HG02852 (cell line): ENCODE measurements at regions not wholly inside any gene's neighbourhood (a gene's known extent, or its start where the extent isn't known, plus 50 kb on each side); places are given as distances from the start of the nearest gene placed in this dataset.

Experiments
- ATAC-seq: cut with Tn5 transposase; IDR thresholded peaks from one replicate; pipeline ENCODE4 v1.9.1; 2021; ENCODE audit warnings: mild to moderate bottlenecking, moderate library complexity; ENCODE audit not compliant: unreplicated experiment

DNA sequence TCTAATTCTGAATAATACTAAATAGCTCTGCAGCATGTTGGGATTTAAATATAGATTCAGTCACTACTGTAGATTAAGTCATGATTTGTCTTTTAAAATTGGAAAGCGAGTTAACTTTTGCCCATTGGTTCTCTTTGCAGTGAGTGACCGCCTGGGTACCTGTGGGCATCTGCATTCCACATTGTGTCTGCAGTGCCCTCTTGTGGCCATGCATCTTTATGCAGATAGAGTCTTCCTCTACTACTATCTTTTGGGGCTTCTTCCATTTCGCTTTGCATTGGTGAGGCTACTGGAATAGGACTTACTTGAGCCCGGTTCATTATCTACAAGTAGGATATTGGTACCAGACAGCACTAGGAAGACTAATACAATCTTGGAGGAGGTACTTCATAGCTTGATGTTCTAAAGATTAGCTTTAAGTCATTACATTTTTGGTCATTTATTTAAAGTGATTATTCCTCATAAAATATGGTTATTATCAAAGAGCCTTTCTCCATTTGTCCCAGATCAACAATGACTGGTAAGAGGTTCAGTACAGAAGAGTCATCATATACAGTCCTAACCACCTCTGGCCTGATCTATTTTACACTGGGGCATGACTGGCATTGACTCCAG, 203.0 kb downstream of the SOCS6 start:
- peak; percentile 87 for ATAC-seq

DNA sequence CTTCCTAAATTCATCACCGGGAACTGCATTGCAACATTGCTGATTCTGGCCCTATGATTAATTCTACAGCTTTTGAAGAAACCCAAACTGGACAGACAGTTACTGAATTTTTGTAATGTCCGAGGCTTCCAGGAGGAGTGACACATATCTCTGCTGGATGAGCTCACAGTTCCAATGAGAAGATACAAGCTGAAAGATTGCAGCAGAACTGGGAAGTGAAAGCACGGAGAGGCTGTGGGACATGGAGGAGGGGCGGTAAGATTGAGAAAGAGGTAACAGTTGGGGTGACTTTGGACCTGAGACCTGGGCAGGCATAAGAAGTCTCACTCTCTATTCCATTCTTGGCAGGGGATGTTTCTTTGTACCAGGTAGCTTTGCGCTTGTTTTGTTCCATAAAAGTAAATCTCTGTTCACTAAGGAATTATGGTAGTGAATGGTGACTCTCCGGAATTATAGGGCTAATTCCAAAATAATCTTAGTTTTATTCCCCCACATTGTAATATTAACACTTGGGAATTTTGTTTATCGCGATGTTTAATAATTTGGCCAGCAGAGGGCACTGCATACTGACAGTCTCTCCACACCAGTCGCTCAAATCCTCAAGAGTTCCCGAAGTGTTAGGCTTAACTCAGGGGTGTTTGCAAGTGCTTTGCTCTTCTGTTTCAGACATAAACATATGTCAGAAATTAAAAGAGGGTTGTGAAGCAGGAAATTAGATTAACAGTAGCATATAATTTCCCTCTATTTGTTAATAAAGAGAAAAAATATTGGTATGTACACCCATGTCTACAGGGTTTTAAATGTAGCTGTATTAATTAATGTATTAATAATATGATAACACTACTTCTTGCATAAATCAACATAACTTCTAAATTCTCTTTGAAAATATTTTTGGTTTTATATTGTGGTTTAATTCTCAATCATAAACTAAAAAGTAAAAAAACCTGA, 201.4 kb downstream of the SOCS6 start:
- peak; percentile 55 for ATAC-seq

DNA sequence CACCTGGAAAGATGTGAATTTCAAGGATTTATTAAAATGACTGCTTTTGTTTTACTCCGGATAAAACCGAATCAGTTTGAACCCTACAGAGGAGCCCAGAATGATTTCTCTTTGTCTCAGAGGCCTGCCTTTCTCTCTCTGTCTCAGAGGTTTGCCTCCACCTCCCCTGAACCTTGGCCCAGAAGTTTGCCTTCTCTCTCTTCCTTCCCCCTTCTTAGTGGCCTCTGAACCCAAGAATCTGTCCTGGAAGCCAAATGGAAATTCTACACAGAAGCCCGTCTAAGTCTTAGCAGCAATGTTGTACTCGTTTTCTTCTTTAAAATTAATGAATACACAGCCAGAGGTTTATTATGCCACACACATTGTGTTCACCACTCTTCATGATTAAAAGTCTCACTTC, 200.7 kb downstream of the SOCS6 start:
- no peak for ATAC-seq

DNA sequence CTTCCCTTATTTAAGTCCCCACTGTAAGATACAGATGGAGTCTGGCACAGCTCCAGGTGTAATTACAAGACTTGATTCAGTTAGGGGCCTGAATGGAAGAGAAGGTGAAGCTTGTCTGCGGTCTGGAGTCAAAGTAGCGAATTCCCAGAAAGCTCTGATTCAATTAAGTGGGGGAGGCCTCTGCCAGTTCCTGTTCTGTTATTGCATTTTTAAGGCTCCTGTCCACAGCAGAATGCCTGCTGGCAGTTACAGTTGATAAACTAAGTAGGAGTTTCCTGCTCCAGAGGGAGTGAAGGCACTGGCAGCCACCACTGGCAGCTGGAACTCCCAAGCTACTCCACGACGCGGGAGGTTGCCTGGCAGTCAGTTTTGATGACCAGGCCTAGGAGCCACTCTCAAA, 181.1 kb downstream of the SOCS6 start:
- ATAC-seq = no peak

DNA sequence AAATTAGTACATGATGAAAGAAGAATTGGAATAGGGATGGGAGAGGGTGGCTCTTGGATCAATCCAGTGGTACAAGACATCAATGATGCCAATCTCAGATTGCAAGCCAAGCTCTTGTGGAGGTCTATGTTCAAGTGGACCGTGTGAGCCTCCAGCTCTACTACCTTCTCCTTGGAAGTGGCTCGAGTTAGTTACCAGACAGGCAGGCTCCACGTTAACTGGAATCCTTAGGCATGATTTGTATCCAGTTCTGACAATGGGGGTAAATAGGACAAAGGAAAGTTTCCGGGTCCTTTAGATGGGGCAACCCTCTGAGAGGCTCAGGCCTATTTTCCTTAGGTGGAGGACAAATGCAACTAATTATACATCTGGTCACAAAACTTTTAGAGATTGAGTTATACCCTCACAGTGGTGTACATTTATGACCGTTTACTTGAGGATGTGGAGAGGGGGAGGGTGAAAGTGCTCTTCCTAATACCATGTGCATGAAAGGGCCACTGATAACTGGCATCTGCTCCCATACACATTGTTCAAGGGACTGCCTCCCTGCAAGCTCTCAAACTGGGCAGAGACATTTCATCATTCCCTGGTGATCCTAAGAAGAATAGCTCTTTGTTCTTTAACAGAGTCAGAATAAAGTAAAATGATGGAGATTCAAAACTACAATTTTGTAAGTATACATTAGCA, 180.2 kb downstream of the SOCS6 start:
- no peak for ATAC-seq

DNA sequence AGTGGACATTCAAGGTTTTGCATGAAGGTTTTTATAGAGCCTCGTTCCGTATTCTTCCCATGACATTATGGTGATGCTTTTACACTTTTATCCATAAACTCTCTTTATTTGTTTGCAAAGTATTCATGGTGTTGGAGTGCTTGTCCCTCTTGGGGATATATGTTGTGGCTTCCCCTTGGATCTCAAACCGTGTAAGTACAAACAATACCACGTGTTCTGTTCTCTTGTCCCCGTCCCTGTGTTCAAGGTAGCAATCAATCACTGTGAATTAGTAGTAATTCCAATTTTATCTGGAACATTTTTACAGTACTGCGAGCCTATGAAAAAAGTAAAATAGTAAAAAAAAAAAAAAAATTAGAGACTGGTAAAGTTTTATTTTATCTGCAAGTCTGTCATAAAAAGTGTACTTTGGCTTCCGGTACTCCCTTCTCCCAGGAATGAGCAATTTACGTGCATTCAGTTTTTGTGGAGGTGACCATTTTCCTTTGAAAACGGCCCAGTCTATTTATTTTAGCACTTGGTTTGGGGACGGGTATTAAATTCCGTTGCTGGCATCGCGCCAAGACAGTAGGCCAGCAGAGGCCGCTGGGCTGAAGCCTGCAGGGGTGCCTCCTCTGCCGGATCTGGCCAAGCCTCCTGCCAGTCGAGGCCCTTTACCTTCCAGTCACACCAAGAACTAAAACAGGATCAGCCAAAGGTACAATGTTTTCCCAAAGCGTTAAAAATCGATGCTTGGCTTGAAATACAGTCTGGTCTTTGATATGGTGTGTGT, 175.7 kb downstream of the SOCS6 start:
- ATAC-seq = no peak

DNA sequence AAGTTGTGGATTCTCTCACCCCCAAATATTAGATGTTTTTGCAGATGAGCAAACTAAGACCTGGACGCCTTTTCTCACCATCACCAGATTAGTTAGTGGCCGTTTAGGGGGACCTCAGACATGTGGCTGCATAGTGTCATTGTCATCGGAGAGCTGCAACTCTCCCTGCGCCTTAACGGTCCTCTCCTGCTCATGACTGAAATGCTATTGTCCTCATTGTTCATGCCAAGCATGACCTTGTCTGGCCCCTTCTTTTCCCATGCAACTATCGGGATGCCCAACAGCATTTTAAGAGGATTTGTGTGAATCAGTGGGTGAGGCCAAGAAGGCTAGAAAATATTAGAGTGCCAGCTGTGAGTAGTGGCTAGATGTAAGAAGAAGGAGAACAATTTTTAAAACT, 174.2 kb downstream of the SOCS6 start:
- ATAC-seq = no peak

DNA sequence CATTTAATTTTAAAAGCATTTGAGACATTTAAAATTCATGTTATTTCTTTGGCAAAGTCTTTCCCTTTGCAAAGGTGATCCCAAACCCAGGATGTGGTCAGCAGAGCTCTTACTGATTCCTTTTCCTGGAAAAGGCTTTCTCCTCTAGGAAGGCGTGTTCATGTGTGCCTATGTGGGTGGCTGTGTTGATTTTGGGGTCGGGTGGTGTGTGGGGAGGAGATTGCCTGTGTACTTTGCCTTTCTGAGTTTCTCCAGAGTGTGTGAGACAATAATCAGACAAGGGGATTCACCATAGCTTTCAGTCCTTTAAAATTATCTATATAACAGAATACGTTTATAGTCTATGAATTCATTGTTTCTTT, 173.2 kb downstream of the SOCS6 start:
- no peak for ATAC-seq

DNA sequence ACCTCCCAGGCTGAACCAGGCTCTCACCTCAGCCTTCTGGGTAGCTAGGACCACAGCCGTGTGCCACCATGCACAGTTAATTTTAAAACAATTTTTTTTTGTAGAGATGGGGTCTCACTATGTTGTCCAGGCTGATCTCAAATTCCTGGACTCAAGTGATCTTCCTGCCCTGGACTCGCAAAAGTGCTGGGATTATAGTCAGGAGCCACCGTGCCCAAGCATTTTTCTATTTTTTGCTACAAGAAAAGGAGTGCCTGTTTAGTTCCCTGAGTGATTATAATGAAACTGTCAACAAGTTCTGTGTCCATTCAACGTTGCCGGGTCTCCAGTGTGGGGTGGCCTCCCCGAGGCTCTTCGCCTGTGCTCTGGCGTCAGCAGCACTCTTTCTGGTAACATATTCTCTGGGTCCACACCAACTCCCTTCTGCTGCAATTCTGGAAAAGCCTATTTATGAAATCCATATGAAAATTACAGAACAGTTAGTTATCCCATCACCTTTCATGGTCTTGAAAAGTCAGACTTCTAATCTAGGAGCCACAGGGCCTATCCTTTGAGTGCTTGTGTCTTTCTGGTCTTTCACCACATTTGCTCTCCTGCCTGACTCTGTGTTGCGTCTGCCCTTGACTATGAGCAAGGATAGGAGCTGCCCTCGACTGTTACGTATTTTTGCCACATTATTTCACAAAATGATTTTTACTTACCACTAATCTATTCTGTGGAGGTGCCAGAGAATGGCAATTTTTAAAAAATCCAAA, 172.7 kb downstream of the SOCS6 start:
- ATAC-seq = no peak

DNA sequence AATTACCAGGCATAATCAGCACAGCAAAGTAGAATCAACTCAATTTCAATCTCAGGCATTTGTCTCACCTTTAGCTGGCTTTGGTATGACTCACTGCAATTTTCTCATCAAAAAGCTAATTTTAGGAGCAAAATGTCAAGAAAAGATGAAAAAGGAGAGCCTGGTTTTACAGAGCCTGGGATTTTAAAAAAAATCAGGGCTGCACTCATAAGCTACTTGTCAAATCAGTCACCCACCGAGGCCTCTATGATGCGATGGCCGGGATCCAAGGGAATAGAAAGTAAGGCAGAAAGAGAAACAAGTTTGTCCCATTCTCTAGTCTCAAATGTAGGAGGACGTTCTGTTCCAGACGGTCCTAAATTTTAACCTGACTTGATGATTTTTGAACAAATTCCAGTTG, 170.9 kb downstream of the SOCS6 start:
- ATAC-seq = no peak

DNA sequence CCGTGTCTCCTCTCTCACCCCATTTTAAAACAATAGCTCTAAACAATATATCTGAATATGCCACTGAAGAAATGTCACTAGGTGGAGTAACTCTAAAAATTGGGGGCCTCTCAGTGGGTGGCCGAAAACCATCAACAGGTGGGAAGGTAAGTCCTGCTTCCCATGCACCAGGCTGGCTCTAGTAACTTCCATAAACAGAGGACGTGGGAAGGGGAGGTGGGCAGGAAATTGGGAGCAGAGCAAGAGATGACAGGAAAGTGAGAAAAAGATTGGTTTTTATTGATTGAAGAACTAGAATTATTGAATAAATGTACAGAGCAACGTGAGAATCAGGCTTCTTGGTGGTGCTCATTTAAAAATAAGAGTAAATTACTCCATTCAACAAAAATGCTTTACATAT, 170.4 kb downstream of the SOCS6 start:
- no peak for ATAC-seq

DNA sequence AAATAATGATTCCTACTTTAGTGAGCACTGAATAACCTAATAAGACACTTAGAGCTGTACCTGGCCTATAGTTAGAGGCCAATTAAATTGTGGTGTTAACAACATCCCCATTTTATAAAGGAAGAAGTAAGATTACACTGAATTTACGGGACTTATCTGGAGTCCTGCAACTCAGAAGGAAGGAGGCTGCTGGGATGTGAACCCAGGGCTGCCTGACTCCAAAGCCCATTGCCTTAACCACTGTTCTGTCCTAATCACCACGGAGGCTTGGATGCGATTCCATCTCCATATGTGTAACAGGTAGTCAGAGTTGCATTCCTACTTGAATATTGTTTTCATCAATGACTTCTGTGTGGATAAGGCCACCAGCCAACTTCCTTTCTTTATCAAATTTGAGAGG, 168.9 kb downstream of the SOCS6 start:
- no peak for ATAC-seq

DNA sequence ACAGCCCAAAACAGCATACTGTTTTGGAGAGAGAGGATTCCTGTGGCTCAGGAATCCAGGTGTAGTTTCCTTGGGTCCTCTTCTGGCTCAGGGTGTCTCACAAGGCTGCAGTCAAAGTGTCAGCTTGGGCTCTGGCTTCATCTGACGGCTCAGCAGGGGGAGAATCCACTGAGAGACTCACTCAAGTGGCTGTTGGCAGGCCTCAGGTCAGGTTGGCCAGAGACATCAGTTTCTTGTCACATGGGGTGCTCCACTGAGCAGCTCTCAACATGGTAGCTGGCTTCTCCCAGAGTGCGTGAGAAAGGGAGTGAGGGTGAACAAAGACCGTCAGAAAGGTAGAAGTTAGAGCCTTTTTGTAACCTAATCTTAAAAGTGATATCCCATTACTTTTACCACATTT, 168.4 kb downstream of the SOCS6 start:
- no peak for ATAC-seq

DNA sequence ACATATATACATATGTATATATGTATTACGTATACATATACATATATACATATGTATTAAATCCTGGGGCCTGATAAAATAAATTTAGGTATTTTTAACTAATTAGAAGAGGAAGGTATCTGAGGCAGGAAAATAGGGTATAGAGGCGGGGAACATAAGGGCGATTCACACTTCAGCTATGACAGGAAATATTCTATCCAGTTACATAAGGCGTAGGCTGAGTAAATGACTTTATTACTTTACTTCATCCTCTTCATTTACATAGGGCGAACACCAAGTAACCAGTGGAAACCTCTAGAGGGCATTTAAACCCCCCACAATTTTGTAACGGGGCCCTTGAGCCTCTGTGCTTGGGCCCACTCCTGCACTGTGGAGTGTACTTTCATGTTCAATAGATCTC, 167.5 kb downstream of the SOCS6 start:
- no peak for ATAC-seq

DNA sequence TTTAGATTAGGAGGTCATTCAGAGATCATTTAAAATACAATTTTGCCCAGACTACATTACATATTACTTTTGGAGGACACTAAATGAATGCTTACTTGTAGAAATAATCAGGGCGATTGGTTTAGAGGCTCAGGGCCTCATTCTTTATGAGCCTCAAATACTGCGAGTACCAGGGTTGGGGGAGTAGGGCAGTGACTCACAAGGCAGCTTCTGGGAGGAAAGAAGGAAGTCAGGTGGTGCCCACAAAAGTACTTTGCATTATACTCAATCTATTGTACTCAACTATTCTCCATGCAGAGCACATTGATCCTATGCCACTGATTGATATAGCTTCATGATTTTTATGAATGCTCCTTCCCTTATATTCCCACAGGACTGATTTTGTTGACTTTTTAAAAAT, 166.9 kb downstream of the SOCS6 start:
- ATAC-seq = no peak

DNA sequence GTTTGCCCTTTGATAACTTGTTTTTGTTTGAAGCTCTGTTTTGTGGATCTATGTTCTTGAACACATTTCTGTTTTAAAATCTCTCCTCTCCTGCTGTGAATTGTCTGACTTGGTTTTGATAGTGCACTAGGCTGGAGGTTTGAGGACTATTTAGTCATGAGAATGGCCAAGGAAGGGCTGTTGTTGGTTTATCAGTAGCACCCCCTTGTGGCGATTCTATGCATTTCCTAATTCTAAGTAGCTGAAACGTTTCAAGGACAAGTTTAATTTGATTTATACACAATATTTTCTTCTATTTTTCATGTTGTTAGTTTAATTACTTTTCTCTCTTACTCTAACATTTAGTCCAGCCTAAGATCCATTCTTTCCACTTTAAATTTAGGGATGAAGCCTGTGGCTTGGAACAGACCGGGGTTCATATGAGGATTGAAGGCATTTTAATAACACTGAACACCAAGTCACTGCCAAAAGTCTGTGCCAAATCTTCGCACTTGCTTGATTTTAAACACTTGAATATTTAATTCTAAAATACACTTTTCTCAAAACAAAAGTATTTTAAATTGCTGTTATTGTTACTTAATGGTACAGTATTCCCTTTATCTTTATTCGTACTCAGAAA, 166.0 kb downstream of the SOCS6 start:
- peak; percentile 75 for ATAC-seq

DNA sequence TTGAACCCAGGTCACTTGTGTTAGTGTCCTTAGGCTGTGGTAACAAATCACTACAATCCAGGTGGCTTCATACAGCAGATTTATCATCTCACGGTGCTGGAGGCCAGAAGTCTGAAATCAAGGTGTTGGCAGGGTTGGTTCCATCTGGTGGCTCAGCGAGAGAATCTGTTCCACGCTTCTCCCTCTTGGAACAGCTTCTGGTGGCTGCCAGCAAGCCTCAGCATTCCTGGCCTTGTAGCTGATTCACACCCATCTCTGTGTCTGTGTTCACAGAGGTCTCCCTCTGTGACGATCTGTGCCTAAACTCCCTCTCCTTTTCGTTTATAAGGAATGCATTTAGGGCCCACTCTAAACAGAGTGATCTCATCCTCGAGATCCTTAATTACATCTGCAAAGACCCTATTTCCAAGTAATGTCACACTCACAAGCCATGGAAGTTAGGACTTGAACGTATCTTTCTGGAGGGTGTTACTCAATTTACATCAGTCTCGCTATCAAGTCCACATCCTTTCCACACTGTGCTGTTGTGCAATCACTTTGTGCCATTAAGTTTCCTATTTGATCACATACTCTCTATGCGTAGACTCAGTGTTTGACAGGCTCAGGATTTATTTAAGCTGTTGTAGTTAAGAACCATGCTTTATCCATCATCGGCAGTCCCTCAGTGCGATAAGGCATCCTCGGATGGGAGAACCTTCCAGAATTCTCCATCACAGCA, 164.4 kb downstream of the SOCS6 start:
- no peak for ATAC-seq

DNA sequence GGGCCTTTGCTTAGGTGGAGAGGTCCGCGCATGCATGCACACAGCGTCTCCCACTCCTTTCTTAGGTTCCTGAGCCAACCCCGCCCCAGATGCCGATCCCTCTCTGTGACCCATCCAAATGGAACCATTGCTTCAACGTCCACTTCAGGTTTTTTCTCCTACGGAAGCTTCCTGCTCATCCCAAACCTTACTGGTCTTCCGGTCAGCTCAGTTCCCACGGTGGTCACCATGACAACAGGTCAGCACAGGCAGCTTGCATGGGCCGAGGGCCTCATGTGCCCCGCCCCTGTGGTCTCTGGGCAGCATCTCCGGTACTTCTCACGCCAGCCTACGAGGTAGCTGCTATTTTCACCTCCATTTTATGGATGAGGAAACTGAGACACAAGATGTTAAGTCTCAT, 163.7 kb downstream of the SOCS6 start:
- no peak for ATAC-seq
